HL-60 (cell line): ENCODE measurements at regions not wholly inside any gene's neighbourhood (a gene's known extent, or its start where the extent isn't known, plus 50 kb on each side); places are given as distances from the start of the nearest gene placed in this dataset.

Source experiments
- CTCF ChIP-seq: IDR thresholded peaks from one replicate; pipeline ENCODE4 v1.5.1; 2011; ENCODE audit warnings: low read length, control low read depth, inconsistent platforms; ENCODE audit not compliant: insufficient read depth
- GABPA ChIP-seq: IDR thresholded peaks from 2 replicates; pipeline ENCODE4 v1.6.1; 2012; ENCODE audit warnings: low read depth
- POLR2AphosphoS5 ChIP-seq: IDR thresholded peaks from 2 replicates; pipeline ENCODE4 v1.6.1; 2012; ENCODE audit warnings: low read depth
- REST ChIP-seq: IDR thresholded peaks from 2 replicates; pipeline ENCODE4 v1.6.1; 2012; ENCODE audit warnings: low read depth; ENCODE audit not compliant: insufficient replicate concordance
- SPI1 ChIP-seq: IDR thresholded peaks from 2 replicates; pipeline ENCODE4 v1.6.1; 2012; ENCODE audit warnings: low read depth, mild to moderate bottlenecking, borderline replicate concordance

GRCh38 chr3:115420086-115420485, 203.2 kb upstream of the GAP43 start:
- no peak for TF ChIP-seq CTCF
- no peak for TF ChIP-seq REST
- no peak for TF ChIP-seq POLR2AphosphoS5
- no peak for TF ChIP-seq GABPA
- no peak for TF ChIP-seq SPI1
